Pons (tissue), 1 donor: ENCODE measurements at regions not wholly inside any gene's neighbourhood (a gene's known extent, or its start where the extent isn't known, plus 50 kb on each side); places are given as distances from the start of the nearest gene placed in this dataset.
A peak's percentile ranks its signal among the peaks of the same experiment; 100 is the strongest.

Source experiments
- DNase-seq: peaks from one replicate; pipeline ENCODE4 v3.0.0-alpha.2; 2016; ENCODE audit warnings: low spot score

DNA sequence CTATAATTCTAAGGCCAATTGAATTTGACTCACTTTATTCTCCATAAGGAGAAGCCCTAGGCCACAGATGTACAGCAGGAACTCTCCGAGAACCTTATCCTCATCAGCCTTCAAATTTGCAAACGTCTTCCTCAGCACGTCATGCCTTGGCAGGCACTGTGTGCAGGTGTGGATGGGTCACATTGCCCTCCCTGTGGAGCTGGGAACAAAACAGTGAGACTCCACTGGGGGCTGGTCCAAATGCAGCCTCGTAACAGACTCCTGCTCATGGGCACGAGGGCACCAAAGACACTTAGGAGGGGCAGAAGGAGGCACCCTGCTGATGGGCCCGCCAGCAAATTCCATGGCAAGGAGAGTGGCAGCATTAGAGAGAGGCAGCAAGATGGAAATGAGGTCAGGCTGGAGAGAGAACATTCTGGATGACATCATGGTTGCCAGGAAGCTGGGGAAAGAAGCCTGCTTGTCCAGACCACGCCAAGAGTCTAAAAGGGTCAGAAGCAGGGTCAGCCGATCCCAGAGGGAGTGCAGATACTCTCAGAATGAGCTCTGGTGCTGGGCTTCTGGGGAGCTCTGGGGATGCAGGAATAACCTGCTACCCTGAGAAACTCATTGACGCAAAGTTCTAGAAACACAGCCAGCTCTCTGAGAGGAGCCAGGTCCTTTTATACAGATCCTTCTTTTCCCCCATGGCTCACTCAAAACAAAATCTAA lies 242.2 kb downstream of the B3GLCT start:
- peak; percentile 14 for DNase-seq

GRCh38 chr13:31442571-31442970 lies 242.8 kb downstream of the B3GLCT start:
- DNase-seq, result no peak

- no peak for DNase-seq
These were observed 244.6 kb downstream of the B3GLCT start for GRCh38 chr13:31444266-31444856.

GRCh38 chr13:31452525-31452924 lies 252.8 kb downstream of the B3GLCT start:
- DNase-seq, result no peak

DNA sequence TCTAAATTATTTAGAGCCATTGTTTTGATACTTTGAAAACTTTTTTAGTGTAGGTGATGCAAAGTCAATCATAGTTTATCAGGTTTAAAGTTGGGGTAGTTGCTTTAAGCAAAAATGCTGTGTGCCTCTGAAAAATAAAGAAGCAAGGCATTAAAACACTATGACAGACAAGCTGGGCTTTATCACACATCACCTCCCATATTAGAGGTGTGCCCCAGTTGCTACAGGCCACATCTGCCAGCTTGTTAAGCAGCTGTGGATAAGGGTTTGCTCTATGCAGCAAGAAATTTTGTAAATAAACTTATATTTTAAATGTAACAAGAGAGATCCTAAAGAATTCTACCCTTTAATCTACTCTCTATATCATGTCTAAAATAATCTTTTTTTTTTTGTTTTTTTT lies 255.8 kb downstream of the B3GLCT start:
- no peak for DNase-seq

- no peak for DNase-seq
These were observed 256.3 kb downstream of the B3GLCT start for GRCh38 chr13:31456056-31456455.

DNA sequence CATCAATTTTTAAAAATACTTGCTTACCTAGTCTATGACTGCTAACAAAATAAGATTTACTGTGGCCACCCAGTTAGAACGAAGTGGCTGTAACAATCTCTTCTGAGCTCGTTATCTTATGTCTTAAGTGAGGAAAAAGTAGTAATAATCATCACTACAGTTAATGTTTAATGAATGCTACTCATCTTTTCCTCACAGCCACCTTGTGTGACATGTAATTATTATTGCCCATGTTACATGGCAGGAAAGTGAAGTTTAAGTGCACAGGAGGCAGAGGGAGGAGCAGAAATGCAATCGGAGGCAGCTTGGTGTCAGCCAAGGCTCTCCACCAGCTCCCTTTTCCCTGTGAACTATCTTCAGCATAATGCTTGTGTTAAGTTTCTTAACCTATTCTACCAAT lies 260.3 kb downstream of the B3GLCT start:
- no peak for DNase-seq

- no peak for DNase-seq
These were observed 262.1 kb downstream of the B3GLCT start for GRCh38 chr13:31461923-31462322.

- DNase-seq, result no peak
These were observed 263.0 kb downstream of the B3GLCT start for GRCh38 chr13:31462766-31463165.

- DNase-seq, result no peak
These were observed 268.5 kb downstream of the B3GLCT start for GRCh38 chr13:31468114-31468902.

- no peak for DNase-seq
These were observed 269.6 kb downstream of the B3GLCT start for GRCh38 chr13:31469377-31469776.

GRCh38 chr13:31476266-31476665 lies 263.1 kb upstream of the RXFP2 start:
- DNase-seq, result no peak

DNA sequence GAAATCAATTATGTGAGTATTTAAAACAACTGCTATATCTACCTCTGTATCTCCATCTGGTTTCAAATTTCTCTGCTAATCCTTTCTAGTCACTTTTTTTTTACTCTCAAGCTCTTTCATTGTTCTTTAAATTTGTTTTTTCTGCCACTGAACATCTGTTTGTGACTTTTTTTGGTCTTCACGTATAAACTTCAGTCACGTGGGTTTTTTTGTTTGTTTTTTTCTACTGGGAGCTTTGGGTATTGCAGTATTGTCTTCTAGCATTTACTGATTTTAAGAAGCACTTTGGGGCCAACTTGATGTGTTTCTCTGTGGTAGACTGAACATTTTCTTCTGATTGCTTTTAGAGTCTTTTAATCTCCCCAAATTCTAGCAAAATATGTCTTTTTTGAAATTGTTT lies 262.6 kb upstream of the RXFP2 start:
- DNase-seq, result no peak

DNA sequence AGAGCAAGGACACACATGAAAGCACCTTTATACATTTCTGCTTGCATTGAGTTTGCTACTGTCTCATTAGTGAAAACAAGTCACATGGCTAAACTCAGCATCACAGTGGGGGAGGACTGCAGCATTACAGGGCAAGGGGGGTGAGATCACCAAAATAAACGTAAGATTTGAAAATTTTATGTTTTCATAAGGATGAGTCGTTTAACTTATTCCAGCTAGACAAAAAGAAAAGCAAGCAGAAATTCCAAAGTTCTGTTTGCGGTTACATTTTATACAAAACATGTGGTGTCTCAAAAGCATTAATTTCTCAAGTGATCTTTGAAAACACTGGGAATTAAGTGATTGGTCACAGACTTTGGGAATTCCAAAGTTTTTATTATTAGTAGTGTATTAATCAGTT lies 261.4 kb upstream of the RXFP2 start:
- DNase-seq, result no peak

- no peak for DNase-seq
These were observed 254.1 kb upstream of the RXFP2 start for GRCh38 chr13:31485183-31485582.

DNA sequence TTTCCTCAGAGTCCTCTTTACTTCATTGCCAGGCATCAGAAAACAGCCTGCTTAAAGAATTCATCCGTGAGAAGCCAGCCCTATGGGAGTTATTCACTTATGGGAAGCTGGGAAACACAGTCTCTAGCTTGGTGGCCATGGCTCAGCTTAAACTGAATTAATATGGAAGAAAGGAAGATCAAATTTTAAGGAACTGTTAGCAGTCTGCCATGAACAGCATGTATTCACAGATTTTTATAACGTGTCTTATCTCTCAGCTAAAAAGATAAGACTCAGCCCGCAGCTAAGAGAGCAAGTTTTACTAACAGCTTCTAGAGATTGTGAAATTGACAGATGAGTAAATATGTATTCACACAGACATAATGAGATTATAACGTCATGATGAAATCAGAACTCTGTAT lies 253.7 kb upstream of the RXFP2 start:
- DNase-seq, result no peak

- DNase-seq, result no peak
These were observed 244.0 kb upstream of the RXFP2 start for GRCh38 chr13:31495336-31495735.

GRCh38 chr13:31499274-31499673 lies 240.1 kb upstream of the RXFP2 start:
- DNase-seq, result no peak

- DNase-seq, result no peak
These were observed 235.7 kb upstream of the RXFP2 start for GRCh38 chr13:31503626-31504025.

DNA sequence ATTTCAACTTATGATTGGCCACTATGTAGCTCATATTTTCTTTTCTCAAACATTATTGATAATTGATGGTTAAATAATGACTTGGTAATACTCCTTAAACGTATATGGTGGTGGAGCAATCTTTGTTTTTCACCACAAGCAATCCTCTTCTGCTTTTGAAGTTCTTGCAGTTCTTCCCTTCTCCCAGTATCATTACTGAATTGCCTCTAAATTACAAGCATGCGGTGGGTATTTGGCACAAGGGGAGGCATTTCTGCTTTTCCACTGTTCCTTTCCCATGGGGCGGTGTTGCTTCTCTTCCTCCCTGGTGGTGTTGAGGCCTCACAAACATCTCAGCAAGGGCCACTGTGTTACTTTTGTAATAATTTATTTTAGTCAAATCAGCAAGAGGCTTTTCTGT lies 234.4 kb upstream of the RXFP2 start:
- no peak for DNase-seq

DNA sequence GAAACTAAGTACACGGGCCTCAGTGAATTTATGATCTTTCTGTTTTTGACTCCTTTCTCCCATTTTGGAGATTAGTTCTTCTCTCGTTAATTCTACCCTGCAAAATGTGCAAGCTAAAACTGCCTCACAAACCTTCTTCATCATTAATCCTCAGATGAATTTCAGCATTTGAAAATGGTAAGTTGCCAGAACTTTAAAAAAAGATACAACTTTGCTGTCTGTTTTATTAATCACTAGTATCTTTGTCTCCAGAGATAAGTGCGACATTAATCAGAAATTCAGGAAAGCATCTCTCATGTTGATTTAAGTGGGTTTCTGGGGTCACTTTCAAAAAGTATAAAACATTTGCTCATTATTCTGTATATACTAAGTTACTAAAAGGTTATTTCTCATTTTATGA lies 227.0 kb upstream of the RXFP2 start:
- no peak for DNase-seq

DNA sequence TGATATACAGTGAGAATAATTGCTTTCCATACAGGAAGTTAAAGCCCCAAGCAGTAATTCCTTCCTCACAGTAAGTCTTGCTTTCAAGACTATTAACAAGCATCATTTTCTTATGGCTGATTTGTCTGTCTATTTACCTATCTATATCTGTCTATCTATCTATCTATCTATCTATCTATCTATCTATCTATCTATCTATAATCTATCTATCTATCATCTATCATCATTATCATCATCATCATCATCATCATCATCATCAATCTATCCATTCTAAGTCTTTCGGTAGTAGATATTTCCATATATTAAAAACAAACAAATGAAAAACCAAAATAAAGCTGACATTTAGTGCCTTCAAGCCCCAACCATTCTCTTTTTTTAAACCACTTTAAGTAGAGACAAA lies 224.4 kb upstream of the RXFP2 start:
- DNase-seq, result no peak

DNA sequence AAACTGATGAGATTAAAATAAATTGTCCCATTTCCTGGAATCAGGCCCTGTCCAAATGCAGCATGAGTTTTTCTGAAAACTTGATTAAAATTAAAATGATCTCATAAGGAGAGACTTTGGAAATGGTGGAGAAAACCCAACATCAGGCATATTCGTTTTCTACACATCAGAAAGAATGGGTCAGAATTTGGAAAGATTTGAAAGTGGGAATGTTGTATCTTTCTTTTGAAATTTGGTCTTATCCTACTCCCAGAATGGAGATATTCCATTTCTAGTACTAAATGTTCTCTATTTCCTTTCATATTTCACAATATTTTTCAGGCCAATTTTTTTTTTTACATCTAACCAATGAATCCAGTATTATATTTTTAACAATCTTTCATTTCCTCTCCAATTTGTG lies 223.9 kb upstream of the RXFP2 start:
- DNase-seq, result no peak
